ENCODE measurements at regions not wholly inside any gene's neighbourhood (a gene's known extent, or its start where the extent isn't known, plus 50 kb on each side); places are given as distances from the start of the nearest gene placed in this dataset.

DNA sequence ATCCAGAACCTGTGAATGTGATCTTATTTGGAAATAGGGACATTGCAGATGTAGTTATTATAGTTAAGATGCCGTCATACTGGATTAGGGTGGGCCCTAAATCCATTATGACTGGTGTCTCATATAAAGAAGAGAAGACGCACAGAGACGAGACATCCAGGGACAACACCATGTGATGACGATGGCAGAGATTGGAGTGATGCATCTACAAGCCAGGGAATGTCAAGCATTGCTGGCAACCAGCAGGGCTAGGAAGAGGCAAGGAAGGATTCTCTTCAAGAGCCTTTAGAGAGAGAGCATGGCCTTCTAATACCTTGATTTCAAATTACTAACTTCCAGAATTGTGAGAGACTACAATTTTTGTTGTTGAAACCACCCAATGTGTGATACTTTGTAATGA is 345.8 kb downstream of the PTEN start:
- no peak overlapping the region for H3K27ac Mint-ChIP-seq
- H3K4me1 Mint-ChIP-seq: peaks cover 17% of the 10 kb centered on the region
- H3K4me2 ChIP-seq: no peak overlapping the region
- DNase-seq (ENCODE audit: low spot score): no peak
- H3K9me3 ChIP-seq (ENCODE audit: low read depth): no peaks in the 10 kb centered on the region
- no peak overlapping the region for H2AFZ ChIP-seq (replicated peaks)
- peaks cover 2% of the 10 kb centered on the region for H3K27me3 Mint-ChIP-seq (ENCODE audit: insufficient read depth, low read depth)
- no peaks in the 10 kb centered on the region for H4K20me1 ChIP-seq (ENCODE audit: low read depth)
- no peaks in the 10 kb centered on the region for H3K27me3 ChIP-seq
- H3K36me3 ChIP-seq: no peaks in the 10 kb centered on the region
- H3K9ac ChIP-seq: no peak overlapping the region
- no peaks in the 10 kb centered on the region for H3K36me3 Mint-ChIP-seq
- H3K27ac ChIP-seq: no peak overlapping the region
- no peak overlapping the region for H3K4me3 Mint-ChIP-seq
- H3K79me2 ChIP-seq (ENCODE audit: low read depth): no peaks in the 10 kb centered on the region
- no peak for TF ChIP-seq EZH2phosphoT487 (IDR thresholded peaks at IDR 0.05)
- TF ChIP-seq EZH2 (IDR thresholded peaks at IDR 0.05): no peak
- no peak for TF ChIP-seq CTCF (IDR thresholded peaks at IDR 0.05)
- no peak overlapping the region for H3K4me3 ChIP-seq
- no peaks in the 10 kb centered on the region for H3K9me3 Mint-ChIP-seq
- H3K4me1 ChIP-seq: no peaks in the 10 kb centered on the region
- H3F3A ChIP-seq (ENCODE audit: low read depth): no peaks in the 10 kb centered on the region

DNA sequence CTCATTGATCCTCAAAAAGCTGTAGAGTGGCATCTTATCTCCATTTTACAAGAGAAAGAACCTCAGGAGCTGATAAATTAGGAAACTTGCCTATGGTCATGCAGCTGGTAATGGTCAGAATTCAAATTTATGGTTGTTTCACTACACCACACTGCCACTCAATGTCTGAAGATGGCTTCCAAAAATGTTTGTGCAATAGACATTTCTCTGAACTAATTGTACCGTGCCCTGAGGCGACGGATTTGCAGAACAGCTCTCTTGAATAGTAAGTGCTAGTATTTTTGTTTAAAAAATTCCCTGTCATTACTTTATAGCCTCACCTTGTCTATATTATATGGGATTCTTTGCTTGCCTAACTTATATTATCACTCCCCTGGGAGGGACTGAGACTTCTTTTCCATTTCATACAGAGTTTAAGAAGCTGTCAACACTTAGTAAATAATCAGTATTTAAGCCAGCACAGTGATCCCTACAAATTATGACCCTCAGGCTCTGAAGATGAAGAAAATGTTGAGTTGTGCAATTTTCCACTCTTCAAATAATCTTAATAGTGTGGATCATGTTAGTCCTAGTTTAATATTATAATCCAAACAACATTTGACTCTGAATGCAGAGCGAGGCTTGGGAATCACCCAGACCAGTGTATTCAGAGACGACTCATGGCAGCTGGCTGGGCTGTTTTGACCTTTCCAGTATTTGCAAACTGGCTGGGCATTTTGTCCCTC is 346.6 kb downstream of the PTEN start:
- Histone ChIP-seq H4K20me1 (ENCODE audit: low read depth) (no peaks in the 10 kb centered on the region), H3K9me3 (ENCODE audit: low read depth) (no peaks in the 10 kb centered on the region), H3K9ac (no peak overlapping the region), H2AFZ (replicated peaks) (no peak overlapping the region), H3K4me3 (no peak overlapping the region), H3K36me3 (no peaks in the 10 kb centered on the region), H3K27me3 (no peaks in the 10 kb centered on the region), H3F3A (ENCODE audit: low read depth) (no peaks in the 10 kb centered on the region), H3K4me1 (no peaks in the 10 kb centered on the region), H3K79me2 (ENCODE audit: low read depth) (no peaks in the 10 kb centered on the region), H3K27ac (no peak overlapping the region), H3K4me2 (no peak overlapping the region)
- Mint-ChIP-seq H3K9me3 (no peaks in the 10 kb centered on the region), H3K27me3 (ENCODE audit: insufficient read depth, low read depth) (peaks cover 2% of the 10 kb centered on the region), H3K4me3 (no peak overlapping the region), H3K36me3 (no peaks in the 10 kb centered on the region), H3K27ac (no peak overlapping the region), H3K4me1 (peaks cover 13% of the 10 kb centered on the region)
- TF ChIP-seq EZH2phosphoT487 (IDR thresholded peaks at IDR 0.05) (no peak), EZH2 (IDR thresholded peaks at IDR 0.05) (no peak), CTCF (IDR thresholded peaks at IDR 0.05) (no peak)
- no peak for DNase-seq (ENCODE audit: low spot score)

- no peak overlapping the region for H2AFZ ChIP-seq (replicated peaks)
- H3K9me3 Mint-ChIP-seq: no peaks in the 10 kb centered on the region
- H3K27ac Mint-ChIP-seq: no peak overlapping the region
- no peaks in the 10 kb centered on the region for H3K79me2 ChIP-seq (ENCODE audit: low read depth)
- peaks cover 5% of the 10 kb centered on the region for H3K27me3 Mint-ChIP-seq (ENCODE audit: insufficient read depth, low read depth)
- H3K4me3 ChIP-seq: no peak overlapping the region
- no peak overlapping the region for H3K4me2 ChIP-seq
- no peaks in the 10 kb centered on the region for H3F3A ChIP-seq (ENCODE audit: low read depth)
- TF ChIP-seq EZH2 (IDR thresholded peaks at IDR 0.05): no peak
- no peak for TF ChIP-seq CTCF (IDR thresholded peaks at IDR 0.05)
- TF ChIP-seq EZH2phosphoT487 (IDR thresholded peaks at IDR 0.05): no peak
- H3K36me3 ChIP-seq: no peaks in the 10 kb centered on the region
- no peak overlapping the region for H3K27ac ChIP-seq
- no peaks in the 10 kb centered on the region for H3K9me3 ChIP-seq (ENCODE audit: low read depth)
- no peak overlapping the region for H3K4me3 Mint-ChIP-seq
- no peaks in the 10 kb centered on the region for H3K36me3 Mint-ChIP-seq
- no peaks in the 10 kb centered on the region for H3K27me3 ChIP-seq
- DNase-seq (ENCODE audit: low spot score): no peak
- H3K9ac ChIP-seq: no peak overlapping the region
- H4K20me1 ChIP-seq (ENCODE audit: low read depth): no peaks in the 10 kb centered on the region
- H3K4me1 Mint-ChIP-seq: peaks cover 3% of the 10 kb centered on the region
- H3K4me1 ChIP-seq: no peaks in the 10 kb centered on the region
Observed at GRCh38 chr10:88211230-88211629, 347.8 kb downstream of the PTEN start.

All from neural progenitor cell (in vitro differentiated cells).